ENCODE measurements at regions not wholly inside any gene's neighbourhood (a gene's known extent, or its start where the extent isn't known, plus 50 kb on each side); places are given as distances from the start of the nearest gene placed in this dataset.

- DNase-seq (ENCODE audit: low read depth, low spot score): no peak
- H3K27ac ChIP-seq: no peak overlapping the region
Measured at GRCh38 chr11:116085031-116085635, 580.9 kb upstream of the CADM1 start.

GRCh38 chr11:116084511-116084910 is 580.3 kb upstream of the CADM1 start:
- H3K27ac ChIP-seq: no peak overlapping the region
- DNase-seq (ENCODE audit: low read depth, low spot score): no peak

GRCh38 chr11:116082256-116082655 is 578.0 kb upstream of the CADM1 start:
- H3K27ac ChIP-seq: no peak overlapping the region
- no peak for DNase-seq (ENCODE audit: low read depth, low spot score)

- DNase-seq (ENCODE audit: low read depth, low spot score): no peak
- H3K27ac ChIP-seq: no peak overlapping the region
Measured at GRCh38 chr11:116079580-116079979, 575.4 kb upstream of the CADM1 start.

DNA sequence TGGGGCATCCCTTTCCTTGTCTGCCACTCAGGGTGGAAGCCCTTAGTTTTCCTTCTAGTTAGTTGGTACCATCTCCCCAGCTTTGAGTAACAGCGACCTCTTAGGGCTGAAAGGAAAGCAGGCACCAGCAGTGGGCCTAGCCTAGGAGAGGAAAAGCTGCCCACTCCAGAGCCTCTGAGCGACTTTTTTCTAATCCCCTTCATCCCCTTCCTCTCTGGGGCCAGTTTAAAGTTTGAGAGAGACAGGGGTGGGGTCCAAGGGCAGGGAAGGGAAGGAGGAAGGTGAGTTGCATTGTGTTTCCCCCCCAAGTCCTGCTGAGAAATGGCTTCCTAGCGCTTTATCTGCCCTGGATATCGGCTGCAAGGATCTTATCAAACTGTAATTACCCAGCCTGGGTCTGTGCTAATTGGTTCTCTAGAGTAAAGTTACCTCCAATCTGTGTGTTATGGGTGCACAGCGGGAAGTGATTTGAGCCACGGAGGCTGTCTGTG is 573.9 kb upstream of the CADM1 start:
- DNase-seq (ENCODE audit: low read depth, low spot score): no peak
- H3K27ac ChIP-seq: no peak overlapping the region

GRCh38 chr11:116077092-116077491 is 572.9 kb upstream of the CADM1 start:
- no peak for DNase-seq (ENCODE audit: low read depth, low spot score)
- H3K27ac ChIP-seq: no peak overlapping the region

DNA sequence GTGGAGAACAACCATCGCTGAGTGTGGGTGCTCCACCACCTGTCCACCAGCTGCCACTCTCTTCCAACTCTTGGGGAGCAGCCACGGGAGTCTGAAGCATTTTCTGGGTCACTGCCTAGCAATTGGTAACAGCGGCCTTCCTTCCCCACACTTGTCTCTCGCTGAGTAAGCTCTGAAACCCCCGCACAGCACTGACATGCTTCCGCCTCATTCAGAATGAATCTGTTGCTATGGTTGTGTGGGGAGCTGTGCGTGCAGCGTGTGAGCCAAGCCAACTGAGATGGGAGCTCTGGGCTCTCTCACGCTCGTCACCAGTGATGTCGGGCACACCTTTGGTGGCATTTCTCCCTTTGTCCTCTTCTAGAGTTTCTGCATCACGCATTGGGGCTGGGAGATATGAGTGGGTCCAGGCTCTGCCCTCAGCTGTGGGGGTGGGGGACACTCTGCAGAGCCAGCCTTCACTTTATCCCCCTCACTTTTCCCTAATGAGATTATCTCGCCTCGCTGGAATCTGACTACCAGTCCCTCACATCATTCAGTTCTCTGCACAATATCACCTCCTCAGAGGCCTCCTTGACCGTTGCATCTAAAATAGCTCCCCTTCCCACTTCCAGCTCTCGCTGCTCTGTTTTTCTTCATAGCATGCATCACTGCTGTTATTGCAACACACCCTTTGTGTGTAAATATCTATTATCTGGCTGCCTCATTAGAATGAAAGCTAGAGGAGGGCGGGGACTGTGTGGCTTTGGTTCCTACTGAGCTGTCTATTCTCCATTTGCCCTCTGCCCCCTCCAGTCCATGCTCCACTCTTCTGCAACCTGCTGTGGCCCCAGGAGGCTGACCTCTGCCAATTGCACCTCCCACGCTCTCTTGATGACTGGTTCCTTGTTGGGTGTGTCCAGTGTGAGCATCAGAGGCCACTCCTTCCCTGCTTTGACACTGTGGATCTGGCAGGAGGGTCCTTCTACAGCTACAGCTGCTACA is 569.9 kb upstream of the CADM1 start:
- DNase-seq (ENCODE audit: low read depth, low spot score): no peak
- H3K27ac ChIP-seq: no peak overlapping the region

GRCh38 chr11:116072601-116073410 is 568.6 kb upstream of the CADM1 start:
- H3K27ac ChIP-seq: no peak overlapping the region
- no peak for DNase-seq (ENCODE audit: low read depth, low spot score)

GRCh38 chr11:116072133-116072532 is 567.9 kb upstream of the CADM1 start:
- H3K27ac ChIP-seq: no peak overlapping the region

DNA sequence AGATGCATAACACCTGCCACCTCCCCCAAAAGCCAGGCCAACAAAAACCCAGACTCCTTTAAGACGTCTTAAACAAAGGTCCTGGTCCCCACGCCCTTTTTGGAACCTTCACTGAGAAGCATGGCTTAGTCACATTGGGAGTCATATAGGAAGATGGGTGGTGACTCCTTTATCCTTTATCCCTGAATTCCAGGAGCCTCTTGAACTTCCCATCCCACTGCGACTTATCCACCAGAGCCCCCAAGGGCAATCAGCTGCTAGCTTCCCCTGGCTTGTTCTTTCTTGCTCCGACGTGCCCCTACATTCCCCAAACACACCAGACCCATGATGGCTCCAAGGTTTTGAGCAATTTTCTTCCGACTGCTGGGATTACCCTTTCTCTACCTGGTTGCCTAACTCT is 567.0 kb upstream of the CADM1 start:
- no peak for DNase-seq (ENCODE audit: low read depth, low spot score)
- no peak overlapping the region for H3K27ac ChIP-seq

More at GRCh38 chr11:116072133-116072532, 567.9 kb upstream of the CADM1 start:
- DNase-seq (ENCODE audit: low read depth, low spot score): no peak

DNA sequence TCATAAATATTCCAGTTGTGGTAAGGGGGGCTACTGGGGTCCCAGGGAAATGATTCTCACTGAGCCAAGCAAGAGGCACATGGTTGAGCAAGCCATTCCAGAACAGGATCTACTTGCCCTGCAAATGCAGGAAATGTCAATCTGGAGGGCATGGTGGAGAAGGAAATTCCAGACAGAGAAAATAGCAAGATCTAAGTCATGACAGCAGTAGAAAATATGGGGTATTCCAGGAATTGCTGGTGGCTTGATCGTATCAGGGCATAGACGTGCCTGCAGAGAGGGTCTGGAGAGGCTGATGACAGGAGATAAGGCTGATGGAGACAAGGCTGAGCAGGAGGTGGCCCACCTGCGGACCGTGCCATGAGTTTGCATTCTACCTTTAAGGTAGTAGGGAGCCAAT is 566.3 kb upstream of the CADM1 start:
- no peak for DNase-seq (ENCODE audit: low read depth, low spot score)
- no peak overlapping the region for H3K27ac ChIP-seq

- DNase-seq (ENCODE audit: low read depth, low spot score): no peak
Measured at GRCh38 chr11:116066777-116067176, 562.6 kb upstream of the CADM1 start.

GRCh38 chr11:116065986-116066385 is 561.8 kb upstream of the CADM1 start:
- no peak for DNase-seq (ENCODE audit: low read depth, low spot score)
- no peak overlapping the region for H3K27ac ChIP-seq

More at GRCh38 chr11:116066777-116067176, 562.6 kb upstream of the CADM1 start:
- H3K27ac ChIP-seq: no peak overlapping the region

- H3K27ac ChIP-seq: no peak overlapping the region
- no peak for DNase-seq (ENCODE audit: low read depth, low spot score)
Measured at GRCh38 chr11:116065191-116065895, 561.1 kb upstream of the CADM1 start.

DNA sequence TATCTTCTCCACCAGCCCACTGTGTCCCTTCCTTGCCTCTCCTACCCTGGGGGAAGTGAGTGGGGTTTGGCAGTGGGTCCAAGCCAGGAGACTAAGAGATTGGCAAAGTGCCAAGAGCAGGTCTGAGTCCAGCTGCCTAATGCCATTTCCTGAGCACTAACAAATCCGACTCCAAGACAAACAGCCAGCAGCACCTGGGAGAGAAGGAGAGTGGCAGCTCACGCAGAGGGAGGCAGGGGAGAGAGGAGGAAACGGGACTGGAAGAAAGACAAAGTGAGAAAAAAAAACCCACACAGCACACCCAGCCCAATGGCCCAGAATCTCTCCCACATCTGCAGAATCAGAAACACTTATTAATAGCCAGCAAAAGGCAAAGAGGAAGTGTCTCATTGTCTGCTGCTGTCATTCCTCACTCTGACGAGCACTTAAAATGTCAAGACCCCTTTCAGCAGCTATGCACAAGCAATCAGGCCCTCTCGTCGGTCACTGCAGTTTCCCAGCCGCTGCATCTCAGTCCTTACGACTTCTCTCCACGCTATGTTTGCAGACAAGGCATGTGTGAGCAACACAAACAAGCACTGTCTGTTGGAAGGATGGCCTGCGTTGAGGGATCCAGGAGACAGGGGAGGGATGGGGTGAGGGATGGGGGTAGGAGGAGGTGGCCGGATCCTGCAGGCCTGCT is 558.4 kb upstream of the CADM1 start:
- H3K27ac ChIP-seq: no peak overlapping the region
- no peak for DNase-seq (ENCODE audit: low read depth, low spot score)

- DNase-seq (ENCODE audit: low read depth, low spot score): no peak
- H3K27ac ChIP-seq: no peak overlapping the region
Measured at GRCh38 chr11:116062129-116062489, 557.9 kb upstream of the CADM1 start.

DNA sequence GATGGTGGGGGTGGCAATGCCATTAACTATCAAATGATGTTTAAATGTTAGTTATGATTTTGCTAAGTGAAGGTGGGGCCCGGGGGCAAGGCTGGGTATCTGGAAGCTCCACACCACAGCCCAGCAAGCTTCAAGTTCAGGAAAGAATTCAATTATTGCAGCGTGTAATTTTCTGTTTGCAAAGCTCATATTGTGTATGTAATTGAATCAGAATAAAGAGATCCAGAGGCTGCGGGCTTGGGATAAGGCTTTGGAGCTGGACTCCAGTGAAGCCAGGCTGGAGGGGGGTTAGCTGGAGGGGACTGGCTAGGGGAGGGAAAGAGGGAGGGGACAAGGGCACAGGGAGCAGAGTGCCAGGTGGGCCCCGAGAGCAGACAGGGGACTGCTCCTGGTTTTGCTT is 557.1 kb upstream of the CADM1 start:
- DNase-seq (ENCODE audit: low read depth, low spot score): no peak
- H3K27ac ChIP-seq: no peak overlapping the region

DNA sequence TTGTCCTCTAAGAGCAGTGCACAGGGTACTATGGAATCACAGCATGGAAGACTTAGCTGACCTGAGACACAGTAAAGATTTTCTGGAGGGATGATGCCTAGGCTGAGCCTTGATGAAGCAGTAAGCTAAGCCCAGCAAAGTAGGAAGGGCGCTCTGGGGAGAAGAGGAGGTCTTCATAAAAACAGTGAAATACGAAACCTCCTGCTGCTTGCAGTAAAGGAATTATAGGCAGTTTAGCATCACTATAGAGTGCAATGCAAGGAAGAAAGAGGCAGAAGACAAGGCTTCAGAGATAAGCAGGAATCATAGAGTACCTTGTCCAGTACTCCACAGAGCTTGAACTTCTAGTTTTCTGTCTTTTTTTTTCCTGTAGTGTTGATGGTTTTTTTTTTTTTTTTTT is 555.7 kb upstream of the CADM1 start:
- H3K27ac ChIP-seq: no peak overlapping the region
- no peak for DNase-seq (ENCODE audit: low read depth, low spot score)

GRCh38 chr11:116057000-116057399 is 552.8 kb upstream of the CADM1 start:
- DNase-seq (ENCODE audit: low read depth, low spot score): no peak
- no peak overlapping the region for H3K27ac ChIP-seq
